Upper lobe of left lung (tissue), 6 donors: ENCODE measurements at regions not wholly inside any gene's neighbourhood (a gene's known extent, or its start where the extent isn't known, plus 50 kb on each side); places are given as distances from the start of the nearest gene placed in this dataset.

Experiments used
- ATAC-seq, 2 donors: fragments of 200-7000 bp; cut with Tn5 transposase; one replicate each; pipeline ENCODE4 v1.9.1; 2022; ENCODE audit warnings: mild to moderate bottlenecking in 2 of 2, moderate library complexity in 2 of 2; ENCODE audit not compliant: low FRiP score in 2 of 2
- DNase-seq, 2 donors: peaks; one replicate each; pipeline ENCODE4 v3.0.0-alpha.2; 2019 to 2020
- H3K27ac ChIP-seq, 4 donors: fragments of 200-600 bp; sonication (generic); one replicate each; pipeline ENCODE4 v1.5.1; 2016 to 2019
- H3K27me3 ChIP-seq, 4 donors: fragments of 200-600 bp; sonication (generic); one replicate each; pipeline ENCODE4 v1.5.1; 2017 to 2019
- H3K36me3 ChIP-seq, 4 donors: fragments of 200-600 bp; sonication (generic); one replicate each; pipeline ENCODE4 v1.5.1; 2016 to 2019
- H3K4me1 ChIP-seq, 4 donors: fragments of 200-600 bp; sonication (generic); one replicate each; pipeline ENCODE4 v1.5.1; 2018 to 2019
- H3K4me3 ChIP-seq, 4 donors: fragments of 200-600 bp; sonication (generic); one replicate each; pipeline ENCODE4 v1.5.1; 2017 to 2019; ENCODE audit warnings: mild to moderate bottlenecking in 2 of 4, moderate library complexity in 1 of 4
- H3K9me3 ChIP-seq, 4 donors: fragments of 200-600 bp; sonication (generic); one replicate each; pipeline ENCODE4 v1.5.1; 2018 to 2019
- CTCF ChIP-seq, 6 experiments: fragments of 450-650 bp in 4 of 6; fragments of 200-600 bp in 2 of 6; sonication (generic) in 2 of 6; IDR thresholded peaks; one replicate each; pipeline ENCODE4 v1.5.1; 2016 to 2019; ENCODE audit warnings: antibody characterized with exemption in 6 of 6
- EP300 ChIP-seq, 4 donors: sonication (generic); formaldehyde crosslinking; IDR thresholded peaks; one replicate each; pipeline ENCODE4 v1.5.1; 2017; ENCODE audit warnings: antibody characterized with exemption in 4 of 4, control low read depth in 2 of 4
- POLR2A ChIP-seq, 4 donors: fragments of 450-650 bp; IDR thresholded peaks; one replicate each; pipeline ENCODE4 v1.5.1; 2016 to 2017; ENCODE audit warnings: antibody characterized with exemption in 4 of 4, mild to moderate bottlenecking in 2 of 4
- POLR2AphosphoS5 ChIP-seq, 2 donors: sonication (generic); formaldehyde crosslinking; IDR thresholded peaks; one replicate each; pipeline ENCODE4 v1.5.1; 2017; ENCODE audit warnings: antibody characterized with exemption in 2 of 2
- WGBS, 2 donors: methylation state at CpG; one replicate each; pipeline ENCODE4 v1.1.5; 2017 to 2018; 5-methylcytosine and 5-hydroxymethylcytosine counted together
- donor health status: DM: no; HTN: no; CAD: no; lungs with moderate emphysema.
- donor health status: DM: no; HTN: yes; CAD: no; lungs with severe emphysema.

- DNase-seq (no peak), ATAC-seq (no peak)
- H3K4me1 ChIP-seq, result no peaks in the 10 kb centered on the region
- TF ChIP-seq POLR2AphosphoS5 (IDR thresholded peaks at IDR 0.05), result no peak
- TF ChIP-seq EP300 (IDR thresholded peaks at IDR 0.05), result no peak
- no peak for TF ChIP-seq POLR2A (IDR thresholded peaks at IDR 0.05)
- H3K4me3 ChIP-seq, result no peak overlapping the region
- no peak overlapping the region for H3K27ac ChIP-seq
- no peaks in the 10 kb centered on the region for H3K36me3 ChIP-seq
- H3K9me3 ChIP-seq, result no peaks in the 10 kb centered on the region
- 85 to 87% methylated on average over 15 to 19 of the region's 19 CpGs for WGBS, 2 donors
- H3K27me3 ChIP-seq, result no peaks in the 10 kb centered on the region
These were observed 171.8 kb downstream of the OLFM1 start for GRCh38 chr9:135259273-135259672.

- no peak overlapping the region for H3K27ac ChIP-seq
- H3K4me3 ChIP-seq, result no peak overlapping the region
- ATAC-seq (no peak), DNase-seq (no peak)
- no peaks in the 10 kb centered on the region for H3K4me1 ChIP-seq
- no peaks in the 10 kb centered on the region for H3K9me3 ChIP-seq
- 66 to 70% methylated on average over 32 to 35 of the region's 35 CpGs for WGBS, 2 donors
- no peaks in the 10 kb centered on the region for H3K27me3 ChIP-seq
- no peaks in the 10 kb centered on the region for H3K36me3 ChIP-seq
- TF ChIP-seq CTCF (IDR thresholded peaks at IDR 0.05) (no peak), EP300 (IDR thresholded peaks at IDR 0.05) (no peak), POLR2A (IDR thresholded peaks at IDR 0.05) (no peak), POLR2AphosphoS5 (IDR thresholded peaks at IDR 0.05) (no peak)
These were observed 173.0 kb downstream of the OLFM1 start for GRCh38 chr9:135260221-135261180.

- Histone ChIP-seq H3K27me3 (no peaks in the 10 kb centered on the region), H3K4me1 (no peaks in the 10 kb centered on the region), H3K27ac (no peak overlapping the region), H3K9me3 (no peaks in the 10 kb centered on the region), H3K36me3 (no peaks in the 10 kb centered on the region), H3K4me3 (no peak overlapping the region)
- no peak for ATAC-seq
- 64 to 65% methylated on average over 5 to 7 of the region's 7 CpGs for WGBS, 2 donors
- DNase-seq, result no peak
- no peak for TF ChIP-seq EP300 (IDR thresholded peaks at IDR 0.05)
- TF ChIP-seq POLR2A (IDR thresholded peaks at IDR 0.05), result no peak
- TF ChIP-seq CTCF (IDR thresholded peaks at IDR 0.05), result no peak
- no peak for TF ChIP-seq POLR2AphosphoS5 (IDR thresholded peaks at IDR 0.05)
These were observed 174.8 kb downstream of the OLFM1 start for GRCh38 chr9:135262248-135262647.

- TF ChIP-seq POLR2AphosphoS5 (IDR thresholded peaks at IDR 0.05) (no peak), CTCF (IDR thresholded peaks at IDR 0.05) (no peak), EP300 (IDR thresholded peaks at IDR 0.05) (no peak), POLR2A (IDR thresholded peaks at IDR 0.05) (no peak)
- Histone ChIP-seq H3K27ac (no peak overlapping the region), H3K4me1 (no peaks in the 10 kb centered on the region), H3K36me3 (no peaks in the 10 kb centered on the region), H3K4me3 (no peak overlapping the region), H3K9me3 (no peaks in the 10 kb centered on the region), H3K27me3 (no peaks in the 10 kb centered on the region)
- DNase-seq (no peak), ATAC-seq (no peak)
- 43 to 67% methylated on average over 3 to 5 of the region's 5 CpGs for WGBS, 2 donors
These were observed 176.0 kb downstream of the OLFM1 start for GRCh38 chr9:135263511-135263910.

- WGBS, 2 donors, result 66 to 74% methylated on average over 9 to 10 of the region's 10 CpGs
- Histone ChIP-seq H3K4me3 (no peak overlapping the region), H3K27me3 (no peaks in the 10 kb centered on the region), H3K27ac (no peak overlapping the region), H3K4me1 (no peaks in the 10 kb centered on the region), H3K9me3 (no peaks in the 10 kb centered on the region), H3K36me3 (no peaks in the 10 kb centered on the region)
- ATAC-seq (no peak), DNase-seq (no peak)
- TF ChIP-seq CTCF (IDR thresholded peaks at IDR 0.05) (no peak), POLR2AphosphoS5 (IDR thresholded peaks at IDR 0.05) (no peak), POLR2A (IDR thresholded peaks at IDR 0.05) (no peak), EP300 (IDR thresholded peaks at IDR 0.05) (no peak)
These were observed 178.5 kb downstream of the OLFM1 start for GRCh38 chr9:135265931-135266330.
